OCI-LY3 (cell line): ENCODE measurements at regions not wholly inside any gene's neighbourhood (a gene's known extent, or its start where the extent isn't known, plus 50 kb on each side); places are given as distances from the start of the nearest gene placed in this dataset.

Source experiments
- H2AFZ ChIP-seq: fragments of 200-600, 300-600 bp; shearing (Covaris generic); 2 replicates; pipeline ENCODE4 v1.6.0; 2014; ENCODE audit warnings: antibody characterized with exemption, low read depth, low read length
- H3K27ac ChIP-seq: fragments of 200-600, 300-600 bp; sonication (generic); 2 replicates; pipeline ENCODE4 v1.5.1; 2014; ENCODE audit warnings: mild to moderate bottlenecking, low read length, moderate library complexity, mixed read lengths
- H3K27me3 ChIP-seq: fragments of 200-600, 300-600 bp; sonication (generic); 2 replicates; pipeline ENCODE4 v1.6.1; 2014; ENCODE audit warnings: low read depth, low read length, mixed read lengths
- H3K36me3 ChIP-seq: fragments of 200-600, 300-600 bp; sonication (generic); replicated peaks from 2 replicates; pipeline ENCODE3; 2014; ENCODE audit warnings: low read depth, low read length, mixed read lengths
- H3K4me1 ChIP-seq: fragments of 300-600, 200-600 bp; sonication (generic); 2 replicates; pipeline ENCODE4 v1.6.1; 2014; ENCODE audit warnings: low read length, mixed read lengths
- H3K4me2 ChIP-seq: fragments of 200-600, 300-600 bp; sonication (generic); 2 replicates; pipeline ENCODE4 v1.6.1; 2014; ENCODE audit warnings: low read length, mixed read lengths
- H3K4me3 ChIP-seq: fragments of 300-600, 200-600 bp; sonication (generic); 2 replicates; pipeline ENCODE4 v1.5.1; 2014; ENCODE audit warnings: antibody characterized with exemption, mild to moderate bottlenecking, low read length, moderate library complexity
- H3K79me2 ChIP-seq: fragments of 300-600, 200-600 bp; shearing (Covaris generic); 2 replicates; pipeline ENCODE4 v1.6.1; 2014; ENCODE audit warnings: mild to moderate bottlenecking, low read length, mixed read lengths
- H3K9ac ChIP-seq: fragments of 300-600, 200-600 bp; shearing (Covaris generic); 2 replicates; pipeline ENCODE4 v1.6.0; 2014; ENCODE audit warnings: mild to moderate bottlenecking, low read length, moderate library complexity
- H3K9me3 ChIP-seq: fragments of 200-600, 300-600 bp; shearing (Covaris generic); 2 replicates; pipeline ENCODE4 v1.6.1; 2014; ENCODE audit warnings: low read length, mixed read lengths; ENCODE audit not compliant: insufficient read depth
- H4K20me1 ChIP-seq: fragments of 200-600, 300-600 bp; sonication (generic); 2 replicates; pipeline ENCODE4 v1.6.1; 2016; ENCODE audit warnings: low read length, mixed read lengths; ENCODE audit not compliant: insufficient read depth
- CTCF ChIP-seq: fragments of 200-600, 300-600 bp; sonication (generic); IDR thresholded peaks from 2 replicates; pipeline ENCODE4 v1.5.1; 2014; ENCODE audit warnings: antibody characterized with exemption, low read length, low read depth
- EZH2phosphoT487 ChIP-seq: fragments of 200-600 bp; shearing (Covaris generic); IDR thresholded peaks from 2 replicates; pipeline ENCODE4 v1.6.1; 2018; ENCODE audit warnings: antibody characterized with exemption, mixed run types, low read depth

GRCh38 chr12:78674311-78675090 lies 190.1 kb upstream of the SYT1 start:
- no peaks in the 10 kb centered on the region for H3K4me1 ChIP-seq
- H3K27me3 ChIP-seq: no peaks in the 10 kb centered on the region
- H3K79me2 ChIP-seq: no peaks in the 10 kb centered on the region
- H3K27ac ChIP-seq: no peak overlapping the region
- H2AFZ ChIP-seq: no peak overlapping the region
- no peaks in the 10 kb centered on the region for H4K20me1 ChIP-seq
- no peaks in the 10 kb centered on the region for H3K9me3 ChIP-seq
- no peak overlapping the region for H3K4me3 ChIP-seq
- H3K36me3 ChIP-seq: no peaks in the 10 kb centered on the region
- TF ChIP-seq EZH2phosphoT487 (no peak), CTCF (no peak)
- no peak overlapping the region for H3K4me2 ChIP-seq
- no peak overlapping the region for H3K9ac ChIP-seq

GRCh38 chr12:78680596-78680995 lies 184.0 kb upstream of the SYT1 start:
- Histone ChIP-seq H3K27me3 (no peaks in the 10 kb centered on the region), H3K4me2 (no peak overlapping the region), H3K9ac (no peak overlapping the region), H3K36me3 (no peaks in the 10 kb centered on the region), H3K79me2 (no peaks in the 10 kb centered on the region), H3K9me3 (no peaks in the 10 kb centered on the region), H4K20me1 (no peaks in the 10 kb centered on the region), H3K27ac (no peak overlapping the region), H3K4me3 (no peak overlapping the region), H2AFZ (no peak overlapping the region), H3K4me1 (no peaks in the 10 kb centered on the region)
- TF ChIP-seq CTCF: no peak
- TF ChIP-seq EZH2phosphoT487: no peak

GRCh38 chr12:78683031-78683430 lies 181.5 kb upstream of the SYT1 start:
- H3K9me3 ChIP-seq: no peaks in the 10 kb centered on the region
- H4K20me1 ChIP-seq: no peaks in the 10 kb centered on the region
- no peak overlapping the region for H3K9ac ChIP-seq
- no peak overlapping the region for H2AFZ ChIP-seq
- TF ChIP-seq EZH2phosphoT487 (no peak), CTCF (no peak)
- H3K79me2 ChIP-seq: no peaks in the 10 kb centered on the region
- no peaks in the 10 kb centered on the region for H3K36me3 ChIP-seq
- no peak overlapping the region for H3K27ac ChIP-seq
- no peak overlapping the region for H3K4me3 ChIP-seq
- no peaks in the 10 kb centered on the region for H3K4me1 ChIP-seq
- H3K27me3 ChIP-seq: no peaks in the 10 kb centered on the region
- no peak overlapping the region for H3K4me2 ChIP-seq

GRCh38 chr12:78683626-78684025 lies 180.9 kb upstream of the SYT1 start:
- Histone ChIP-seq H3K4me1 (no peaks in the 10 kb centered on the region), H2AFZ (no peak overlapping the region), H3K9ac (no peak overlapping the region), H3K27ac (no peak overlapping the region), H3K9me3 (no peaks in the 10 kb centered on the region), H3K4me3 (no peak overlapping the region), H4K20me1 (no peaks in the 10 kb centered on the region), H3K36me3 (no peaks in the 10 kb centered on the region), H3K4me2 (no peak overlapping the region), H3K27me3 (no peaks in the 10 kb centered on the region), H3K79me2 (no peaks in the 10 kb centered on the region)
- TF ChIP-seq EZH2phosphoT487 (no peak), CTCF (no peak)
